ENCODE measurements at regions not wholly inside any gene's neighbourhood (a gene's known extent, or its start where the extent isn't known, plus 50 kb on each side); places are given as distances from the start of the nearest gene placed in this dataset.

- no peak for TF ChIP-seq CTCF (conservative IDR thresholded peaks at IDR 0.05; ENCODE audit: low read depth in 2 of 2)
- no peak for TF ChIP-seq REST (IDR thresholded peaks at IDR 0.05; ENCODE audit: unreplicated experiment)
Observed at GRCh38 chr3:21059404-21059803, 691.6 kb downstream of the ZNF385D start.
